HG03342 (cell line): ENCODE measurements at regions not wholly inside any gene's neighbourhood (a gene's known extent, or its start where the extent isn't known, plus 50 kb on each side); places are given as distances from the start of the nearest gene placed in this dataset.
"Not testable (repeated sequence)": the region's sequence is repeated elsewhere in the genome, so short reads cannot be mapped to it uniquely, and the experiment has no call there.

ENCODE experiments used
- ATAC-seq: cut with Tn5 transposase; IDR thresholded peaks from one replicate; pipeline ENCODE4 v1.9.1; 2021; ENCODE audit warnings: mild to moderate bottlenecking, moderate library complexity; ENCODE audit not compliant: unreplicated experiment

- no peak for ATAC-seq
Measured at GRCh38 chr13:81637457-81637856, 1296.5 kb upstream of the SPRY2 start.

GRCh38 chr13:81636120-81636519 lies 1295.2 kb upstream of the SPRY2 start:
- no peak for ATAC-seq

- no peak for ATAC-seq
Measured at GRCh38 chr13:81615031-81615430, 1274.1 kb upstream of the SPRY2 start.

GRCh38 chr13:81610644-81611043 lies 1269.7 kb upstream of the SPRY2 start:
- ATAC-seq = no peak

- ATAC-seq = no peak
Measured at GRCh38 chr13:81609335-81609734, 1268.4 kb upstream of the SPRY2 start.

GRCh38 chr13:81606074-81606473 lies 1265.1 kb upstream of the SPRY2 start:
- no peak for ATAC-seq

GRCh38 chr13:81602241-81602640 lies 1261.3 kb upstream of the SPRY2 start:
- ATAC-seq = no peak

GRCh38 chr13:81597101-81597500 lies 1256.2 kb upstream of the SPRY2 start:
- no peak for ATAC-seq

GRCh38 chr13:81596224-81596753 lies 1255.4 kb upstream of the SPRY2 start:
- no peak for ATAC-seq

GRCh38 chr13:81591528-81592220 lies 1250.7 kb upstream of the SPRY2 start:
- ATAC-seq = no peak

- ATAC-seq = no peak
Measured at GRCh38 chr13:81582381-81582780, 1241.5 kb upstream of the SPRY2 start.

GRCh38 chr13:81577601-81578195 lies 1236.8 kb upstream of the SPRY2 start:
- no peak for ATAC-seq

- ATAC-seq = no peak
Measured at GRCh38 chr13:81568824-81569223, 1227.9 kb upstream of the SPRY2 start.

GRCh38 chr13:81565849-81566248 lies 1224.9 kb upstream of the SPRY2 start:
- ATAC-seq = no peak

- no peak for ATAC-seq
Measured at GRCh38 chr13:81563091-81563490, 1222.2 kb upstream of the SPRY2 start.

GRCh38 chr13:81562598-81562997 lies 1221.7 kb upstream of the SPRY2 start:
- no peak for ATAC-seq

GRCh38 chr13:81551036-81551435 lies 1210.1 kb upstream of the SPRY2 start:
- no peak for ATAC-seq

GRCh38 chr13:81546294-81546693 lies 1205.4 kb upstream of the SPRY2 start:
- ATAC-seq = not testable (repeated sequence)

- no peak for ATAC-seq
Measured at GRCh38 chr13:81540777-81541176, 1199.9 kb upstream of the SPRY2 start.

GRCh38 chr13:81539643-81540150 lies 1198.8 kb upstream of the SPRY2 start:
- no peak for ATAC-seq

GRCh38 chr13:81498969-81499368 lies 1158.0 kb upstream of the SPRY2 start:
- ATAC-seq = no peak

- ATAC-seq = no peak
Measured at GRCh38 chr13:81493144-81493543, 1152.2 kb upstream of the SPRY2 start.
